Erythroblast (primary cell): ENCODE measurements at regions not wholly inside any gene's neighbourhood (a gene's known extent, or its start where the extent isn't known, plus 50 kb on each side); places are given as distances from the start of the nearest gene placed in this dataset.
"Not testable (repeated sequence)": the region's sequence is repeated elsewhere in the genome, so short reads cannot be mapped to it uniquely, and the experiment has no call there.

Experiments
- DNase-seq, 2 experiments: peaks; one replicate each; lab custom pipeline; 2025; lab: John Stamatoyannopoulos, UW
- GATA1 ChIP-seq: IDR thresholded peaks from 2 replicates; pipeline ENCODE4 v1.6.1; 2011; ENCODE audit warnings: low read depth, mild to moderate bottlenecking, control low read depth, low read length, moderate library complexity
- POLR2A ChIP-seq: IDR thresholded peaks from 2 replicates; pipeline ENCODE4 v1.6.1; 2011; ENCODE audit warnings: mild to moderate bottlenecking, low read length

DNA sequence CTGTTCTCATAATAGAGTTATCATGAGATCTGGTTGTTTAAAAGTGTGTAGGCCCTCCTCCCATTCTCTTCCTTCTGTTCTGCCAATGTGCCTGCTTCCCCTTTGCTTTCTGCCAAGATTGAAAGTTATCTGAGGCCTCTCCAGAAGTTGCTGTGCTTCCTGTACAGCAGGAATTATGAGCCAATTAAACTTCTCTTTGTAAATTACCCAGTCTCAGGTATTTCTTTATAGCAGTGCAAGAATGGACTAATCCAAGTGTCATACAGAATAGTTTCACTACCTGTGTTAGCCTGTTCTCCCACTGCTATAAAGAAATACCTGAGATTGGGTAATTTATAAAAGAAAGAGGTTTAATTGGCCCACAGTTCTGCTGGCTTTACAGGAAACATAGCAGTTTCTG lies 100.0 kb downstream of the CD24 start:
- no peak for DNase-seq
- TF ChIP-seq POLR2A (no peak), GATA1 (no peak)

GRCh38 chr6:106872049-106872448 lies 102.5 kb downstream of the CD24 start:
- TF ChIP-seq POLR2A (no peak), GATA1 (no peak)
- no peak for DNase-seq

GRCh38 chr6:106870824-106871717 lies 103.5 kb downstream of the CD24 start:
- TF ChIP-seq GATA1 (no peak), POLR2A (no peak)
- no peak for DNase-seq

DNA sequence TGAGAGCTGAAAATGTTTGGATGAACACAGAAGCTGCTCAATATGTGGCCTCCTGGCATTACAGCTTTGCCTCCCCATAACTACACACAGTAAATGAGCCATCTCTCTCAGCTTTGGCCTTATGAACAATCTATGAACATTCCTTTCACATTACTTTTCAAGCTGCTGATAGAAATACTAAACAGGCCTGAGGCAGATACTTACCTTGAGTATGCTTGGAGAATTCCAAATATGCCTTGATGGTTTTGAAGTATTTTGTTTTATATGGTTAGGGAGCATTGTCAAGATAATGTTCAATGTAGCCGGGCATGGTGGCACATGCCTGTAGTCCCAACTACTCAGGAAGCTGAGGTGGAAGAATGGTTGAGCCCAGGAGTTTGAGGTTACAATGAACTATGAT lies 104.5 kb downstream of the CD24 start:
- TF ChIP-seq POLR2A (no peak), GATA1 (no peak)
- DNase-seq: no peak

GRCh38 chr6:106869203-106869602 lies 105.3 kb downstream of the CD24 start:
- no peak for TF ChIP-seq POLR2A
- no peak for TF ChIP-seq GATA1
- no peak for DNase-seq

DNA sequence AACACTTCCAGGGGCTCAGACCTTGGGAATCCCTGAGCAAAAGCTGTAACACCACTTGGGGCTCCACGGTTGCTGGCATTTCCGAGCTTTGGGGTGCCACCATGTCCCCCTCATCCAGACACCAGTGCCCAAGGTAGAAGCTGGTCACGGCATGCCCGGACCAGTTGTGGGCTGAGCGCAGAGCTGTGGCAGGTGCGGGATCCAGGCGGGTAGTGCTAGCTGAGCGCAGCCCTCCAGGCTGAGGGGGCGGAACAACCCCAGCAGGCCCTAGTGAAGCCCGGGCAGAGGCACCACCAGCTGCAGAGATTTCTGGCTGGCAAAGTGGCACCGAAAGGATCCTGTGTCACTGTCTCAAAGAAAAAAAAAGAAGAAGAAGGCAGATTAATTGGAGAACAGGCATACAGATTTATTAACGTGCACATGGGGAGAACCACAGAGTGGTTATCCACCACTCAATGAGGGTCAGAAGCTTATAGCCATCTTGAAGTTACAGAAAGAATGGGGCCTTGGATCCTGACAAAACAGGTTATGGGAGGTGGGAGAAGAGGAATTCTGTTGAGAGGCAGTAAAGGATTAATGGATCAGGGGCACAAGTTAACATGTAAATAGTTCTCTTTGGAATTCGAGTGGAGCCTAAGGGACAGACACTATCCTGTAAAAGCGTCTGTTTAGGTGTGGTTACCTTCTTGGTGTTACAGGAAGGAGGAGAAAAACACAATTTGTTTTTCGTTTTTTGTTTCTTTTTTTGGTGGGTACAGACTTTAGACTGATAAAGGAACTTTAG lies 107.5 kb downstream of the CD24 start:
- DNase-seq: no peak
- TF ChIP-seq POLR2A: no peak
- no peak for TF ChIP-seq GATA1

DNA sequence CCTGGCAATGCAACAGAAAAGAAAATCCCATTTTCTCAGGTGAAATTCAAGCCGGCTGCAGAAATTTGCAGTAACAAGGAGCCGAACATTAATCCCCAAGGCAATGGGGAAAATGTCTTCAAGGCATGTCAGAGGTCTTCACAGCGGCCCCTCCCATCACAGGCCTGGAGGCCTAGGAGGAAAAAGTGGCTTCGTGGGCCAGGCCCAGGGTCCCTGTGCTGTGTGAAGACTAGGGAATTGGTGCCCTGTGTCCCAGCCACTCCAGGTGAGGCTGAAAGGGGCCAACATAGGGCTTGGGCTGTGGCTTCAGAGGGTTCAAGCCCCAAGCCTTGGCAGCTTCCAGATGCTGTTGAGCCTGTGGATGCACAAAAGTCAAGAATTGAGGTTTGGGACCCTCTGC lies 111.7 kb downstream of the CD24 start:
- no peak for DNase-seq

DNA sequence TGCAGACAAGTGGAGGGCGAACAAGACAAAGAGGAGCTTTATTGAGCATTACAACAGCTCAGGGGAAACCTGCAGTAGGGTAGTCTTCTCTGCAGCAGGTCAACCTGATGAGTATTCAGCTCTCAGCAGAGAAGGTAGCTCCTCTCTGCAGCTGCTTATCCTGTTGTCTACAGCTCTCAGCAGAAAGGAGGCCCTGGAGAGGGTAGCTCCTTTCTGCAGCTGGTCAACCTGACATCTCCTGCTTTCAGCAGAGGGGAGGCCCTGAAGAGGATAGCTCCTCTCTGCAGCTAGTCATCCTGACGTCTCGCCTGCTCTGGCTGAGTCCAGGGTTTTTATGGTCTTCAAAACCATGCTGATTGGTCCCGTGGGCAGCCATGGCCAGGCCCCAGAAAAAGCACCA lies 113.6 kb downstream of the CD24 start:
- TF ChIP-seq GATA1 (no peak), POLR2A (no peak)
- no peak for DNase-seq

More for the DNA sequence above, 111.7 kb downstream of the CD24 start:
- no peak for TF ChIP-seq POLR2A
- TF ChIP-seq GATA1: no peak

DNA sequence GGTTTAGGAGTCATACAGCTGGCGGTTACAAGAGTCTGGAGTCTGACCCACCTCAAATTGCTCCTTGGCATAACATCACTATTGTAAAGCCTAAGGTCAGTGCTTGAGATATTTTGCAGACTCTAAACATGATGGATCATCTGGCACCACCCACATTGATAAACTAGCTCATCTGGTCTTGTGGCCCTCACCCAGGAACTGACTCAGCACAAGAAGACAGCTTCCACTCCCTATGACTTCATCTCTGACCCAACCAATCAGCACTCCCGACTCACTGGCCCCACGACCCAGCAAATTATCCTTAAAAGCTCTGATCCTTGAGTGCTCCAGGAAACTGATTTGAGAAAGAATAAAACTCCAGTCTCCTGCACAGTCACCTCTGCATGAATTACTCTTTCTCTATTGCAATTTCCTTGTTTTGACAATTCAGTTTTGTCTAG lies 115.9 kb downstream of the CD24 start:
- TF ChIP-seq POLR2A: no peak
- no peak for TF ChIP-seq GATA1
- peak; percentile 14 to 62 for DNase-seq

GRCh38 chr6:106857771-106858652 lies 116.5 kb downstream of the CD24 start:
- DNase-seq: no peak
- no peak for TF ChIP-seq POLR2A
- TF ChIP-seq GATA1: no peak

DNA sequence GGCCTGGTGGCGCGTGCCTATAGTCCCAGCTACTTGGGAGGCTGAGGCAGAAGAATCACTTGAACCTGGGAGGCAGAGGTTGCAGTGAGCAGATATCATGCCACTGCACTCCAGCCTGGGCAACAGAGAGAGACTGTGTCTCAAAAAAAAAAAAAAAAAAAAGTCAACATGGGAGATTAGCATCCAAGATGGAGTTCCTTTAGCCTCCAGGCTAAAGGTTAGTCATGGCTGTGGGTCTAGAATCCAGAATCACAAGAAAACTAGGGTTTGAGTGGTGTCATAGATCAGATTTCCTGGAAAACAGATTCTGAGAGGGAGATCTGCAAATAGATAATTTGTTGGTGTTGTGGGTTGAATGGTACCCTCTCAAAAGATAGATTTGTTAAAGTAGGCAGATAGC lies 117.2 kb downstream of the CD24 start:
- DNase-seq: not testable (repeated sequence)

DNA sequence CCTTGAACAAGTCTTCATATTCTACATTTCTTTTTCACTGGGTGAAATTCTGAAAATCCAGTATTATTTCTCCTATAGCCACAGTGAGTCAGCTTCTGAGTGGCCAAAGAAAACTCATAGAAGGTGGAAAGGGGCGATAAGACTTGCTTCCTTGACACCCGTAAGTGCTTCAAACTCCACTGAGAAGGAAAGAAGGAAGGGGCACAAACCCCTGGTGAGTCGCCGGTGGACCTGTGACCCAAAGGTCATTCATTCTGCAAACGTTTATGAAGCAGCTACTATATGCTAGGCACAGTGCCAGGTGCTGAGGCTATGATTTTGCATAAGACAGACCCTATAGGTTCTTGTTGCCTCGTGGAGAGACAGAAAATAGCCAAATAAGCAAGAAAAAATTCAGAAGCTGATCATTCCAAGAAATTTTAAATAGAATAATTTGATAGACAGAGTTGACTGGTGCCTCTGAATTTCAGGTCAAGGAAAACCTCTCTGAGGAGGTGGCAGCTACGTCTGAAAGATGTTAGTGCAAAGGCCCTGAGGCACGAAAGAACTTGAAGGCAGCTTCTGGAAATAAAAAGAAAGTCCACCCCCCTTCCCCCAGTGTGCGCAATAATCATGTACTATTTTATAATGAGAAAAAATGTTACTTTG lies 118.2 kb downstream of the CD24 start:
- TF ChIP-seq GATA1: no peak
- TF ChIP-seq POLR2A: no peak
- DNase-seq: no peak

DNA sequence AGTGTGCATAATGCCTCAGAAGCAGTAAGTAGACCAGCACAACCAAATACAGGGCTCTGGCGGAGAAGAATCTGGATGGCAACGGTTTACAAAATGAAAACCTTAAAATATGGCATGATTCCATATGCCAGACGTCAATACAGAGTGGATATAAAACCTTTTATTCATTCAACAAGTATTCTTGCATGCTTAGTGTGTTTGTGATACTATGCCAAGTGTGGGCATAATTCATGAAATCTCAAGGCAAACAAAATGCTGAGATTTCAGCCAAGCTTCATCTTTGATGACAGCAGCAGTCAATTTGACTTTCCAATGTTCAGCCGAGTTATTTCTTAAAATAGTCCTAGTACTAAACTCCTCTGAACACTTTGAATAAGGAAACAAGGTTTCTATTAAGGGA lies 119.4 kb downstream of the CD24 start:
- TF ChIP-seq POLR2A (no peak), GATA1 (no peak)
- no peak for DNase-seq
